GM19463 (cell line): ENCODE measurements at regions not wholly inside any gene's neighbourhood (a gene's known extent, or its start where the extent isn't known, plus 50 kb on each side); places are given as distances from the start of the nearest gene placed in this dataset.
"Not testable (repeated sequence)": the region's sequence is repeated elsewhere in the genome, so short reads cannot be mapped to it uniquely, and the experiment has no call there.

Experiments
- ATAC-seq: cut with Tn5 transposase; IDR thresholded peaks from one replicate; pipeline ENCODE4 v1.9.1; 2021; ENCODE audit warnings: mild to moderate bottlenecking, moderate library complexity; ENCODE audit not compliant: unreplicated experiment

DNA sequence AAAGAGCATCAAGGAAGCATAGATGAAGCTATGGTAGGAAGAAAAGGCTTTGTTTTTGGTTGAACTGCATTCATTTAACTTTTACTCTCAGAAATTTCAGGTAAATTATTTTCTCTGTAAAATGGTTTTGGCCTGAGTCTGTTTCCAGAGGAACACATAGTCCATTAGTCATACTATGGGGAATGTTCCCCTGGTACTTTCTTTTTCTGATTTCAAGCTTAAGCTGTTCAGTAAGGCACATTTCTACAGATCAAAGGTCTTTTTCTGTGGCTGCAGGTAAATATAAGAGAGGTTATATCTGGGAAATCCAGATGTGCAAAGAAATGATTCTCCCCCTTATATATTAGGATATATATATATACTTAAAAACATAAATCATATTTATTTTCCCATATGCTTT, 1744.4 kb upstream of the ADGRL3 start:
- ATAC-seq, result no peak

DNA sequence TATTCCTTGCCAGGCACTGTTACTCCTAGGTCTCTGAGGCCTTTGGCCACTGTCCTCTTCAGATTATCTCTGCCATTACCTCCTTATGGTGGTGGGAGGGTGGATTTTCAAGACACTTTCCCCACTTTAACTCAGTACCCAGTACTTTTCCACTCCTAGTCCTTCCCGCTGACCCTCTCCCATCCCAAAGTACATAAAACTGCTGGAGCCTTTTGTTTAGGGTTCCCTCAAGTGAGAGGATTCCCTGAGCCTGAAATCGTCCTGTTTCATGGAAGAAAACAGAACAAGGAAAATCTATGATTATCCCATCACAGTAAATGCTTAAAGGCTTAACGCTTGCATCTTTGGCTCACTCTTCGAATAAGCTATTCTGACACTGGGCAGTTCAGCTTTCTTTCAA, 1742.5 kb upstream of the ADGRL3 start:
- no peak for ATAC-seq

DNA sequence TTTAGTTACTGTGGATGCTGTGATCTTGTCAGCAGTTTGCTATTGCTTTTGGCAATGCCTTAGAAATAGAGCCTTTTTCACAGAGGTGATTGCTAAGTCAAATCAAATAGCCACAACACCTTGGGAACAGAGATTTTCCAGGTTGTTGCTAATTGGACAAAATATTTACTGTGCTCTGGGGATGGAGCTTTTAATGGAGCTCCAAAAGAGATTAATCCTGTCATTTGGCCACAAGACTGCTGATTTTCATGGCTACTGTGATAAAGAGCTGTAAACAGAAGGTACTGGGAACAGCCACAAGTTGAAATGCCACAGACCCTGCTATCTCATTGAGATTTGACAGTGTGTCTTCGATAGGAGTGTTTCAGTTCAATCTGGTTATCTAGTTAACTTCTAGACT, 1715.2 kb upstream of the ADGRL3 start:
- ATAC-seq, result no peak

DNA sequence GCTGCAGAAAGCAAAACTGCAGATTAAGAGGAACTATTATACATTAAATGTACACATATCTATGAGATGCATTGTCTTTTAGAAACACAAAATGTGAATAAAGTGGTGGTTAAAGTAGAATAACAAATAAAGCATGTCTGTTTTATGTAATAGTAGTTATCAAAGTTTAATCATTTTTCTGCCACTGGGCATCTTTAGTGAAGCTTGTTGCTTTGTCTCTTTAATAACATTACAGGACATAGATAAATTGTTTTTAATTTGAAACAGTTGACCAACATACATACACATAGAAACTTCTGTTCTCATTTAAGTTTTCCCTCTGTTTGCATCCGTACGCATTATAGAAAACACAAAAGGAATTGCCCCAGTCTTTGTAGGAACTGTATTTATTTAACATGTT, 1700.0 kb upstream of the ADGRL3 start:
- no peak for ATAC-seq

DNA sequence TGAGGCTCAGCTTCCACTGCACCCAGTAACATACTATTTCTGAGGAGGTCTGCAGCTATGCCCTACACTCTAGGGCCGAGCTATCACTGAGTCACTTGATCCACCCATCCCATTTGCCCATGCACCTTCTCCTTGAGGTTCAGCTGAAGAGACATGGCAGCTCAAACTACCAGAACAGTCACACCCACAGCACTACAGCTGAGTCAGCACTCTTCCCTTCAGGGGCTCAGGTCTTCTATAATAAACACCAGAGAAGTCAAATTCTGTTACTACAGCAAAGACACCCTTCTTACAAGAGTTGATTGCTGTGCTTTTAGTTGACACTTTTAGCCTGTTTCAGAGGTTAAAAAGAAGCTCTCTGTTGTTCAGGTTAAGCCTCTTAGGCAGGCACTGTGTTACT, 1696.4 kb upstream of the ADGRL3 start:
- no peak for ATAC-seq

DNA sequence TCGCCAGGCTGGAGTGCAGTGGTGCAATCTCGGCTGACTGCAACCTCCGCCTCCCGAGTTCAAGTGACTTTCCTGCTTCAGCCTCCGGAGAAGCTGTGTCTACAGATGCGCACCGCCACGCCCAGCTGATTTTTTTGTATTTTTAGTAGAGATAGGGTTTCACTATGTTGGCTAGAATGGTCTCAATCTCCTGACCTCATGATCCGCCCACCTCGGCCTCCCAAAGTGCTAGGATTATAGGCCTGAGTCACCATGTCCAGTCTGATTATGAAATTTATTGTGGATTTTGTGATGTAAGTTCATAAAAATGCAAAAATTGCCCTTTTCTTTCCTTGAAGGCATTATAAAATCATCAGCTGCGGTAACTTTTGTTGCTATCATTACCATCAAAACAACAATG, 1688.3 kb upstream of the ADGRL3 start:
- ATAC-seq, result not testable (repeated sequence)

DNA sequence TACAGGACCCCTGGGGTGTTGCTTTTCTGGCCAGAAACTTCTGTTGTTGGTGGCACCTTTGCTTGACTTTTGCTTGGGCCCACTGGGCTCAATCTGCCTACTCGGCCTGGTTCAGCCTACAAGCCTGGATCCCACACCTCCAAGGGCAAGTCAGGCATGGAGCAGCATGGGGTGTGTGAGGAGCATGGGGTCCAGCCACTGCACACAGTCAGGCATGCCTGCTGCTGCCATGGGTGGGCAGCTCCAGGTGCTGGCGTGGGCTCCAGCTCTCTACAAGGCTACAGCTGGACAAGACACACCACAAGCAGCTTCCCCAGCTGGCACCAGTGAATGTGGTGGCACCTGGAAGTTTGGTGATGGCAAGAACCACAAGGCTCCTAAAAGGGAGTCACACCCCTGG, 1683.1 kb upstream of the ADGRL3 start:
- no peak for ATAC-seq

DNA sequence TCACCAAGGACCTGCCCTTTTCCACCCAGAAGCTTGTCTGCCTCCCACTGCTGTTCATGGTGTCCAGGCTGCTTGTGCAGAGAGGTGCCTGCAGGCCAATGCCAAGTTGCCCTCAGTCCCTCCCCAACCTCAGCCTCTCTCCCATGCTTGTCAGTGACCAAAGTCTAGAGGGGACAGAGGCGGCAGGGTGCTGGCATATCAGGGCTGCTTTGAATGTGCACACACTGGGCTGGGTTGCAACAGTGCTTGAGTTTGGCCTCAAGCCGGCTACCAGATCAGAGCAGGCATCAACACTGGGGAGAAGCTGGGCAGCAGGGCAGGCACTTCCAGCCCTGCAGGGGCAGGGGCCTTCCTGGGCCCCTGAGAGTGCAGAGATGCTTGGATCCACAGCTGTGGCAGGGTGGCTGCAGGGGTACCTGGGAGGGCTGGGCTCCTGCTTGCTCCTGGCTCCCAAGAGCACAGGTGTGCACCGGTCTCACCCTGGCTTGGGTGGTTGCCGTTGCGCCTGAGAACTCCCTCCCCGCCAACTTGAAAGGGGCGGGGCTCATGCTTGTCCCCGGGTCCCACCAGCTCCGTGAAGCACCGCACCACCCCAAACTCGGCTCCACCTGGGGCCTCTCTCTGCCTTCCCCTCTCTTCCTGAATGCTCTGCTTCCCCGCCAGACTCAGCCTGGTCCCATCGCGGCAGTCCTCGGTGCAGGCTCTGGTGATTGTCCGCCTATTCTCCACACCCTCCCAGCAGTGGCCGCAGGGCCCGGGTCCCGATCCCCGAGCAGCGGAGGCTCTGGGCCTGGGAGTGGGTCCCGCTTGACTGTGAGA, 1681.9 kb upstream of the ADGRL3 start:
- ATAC-seq, result no peak

DNA sequence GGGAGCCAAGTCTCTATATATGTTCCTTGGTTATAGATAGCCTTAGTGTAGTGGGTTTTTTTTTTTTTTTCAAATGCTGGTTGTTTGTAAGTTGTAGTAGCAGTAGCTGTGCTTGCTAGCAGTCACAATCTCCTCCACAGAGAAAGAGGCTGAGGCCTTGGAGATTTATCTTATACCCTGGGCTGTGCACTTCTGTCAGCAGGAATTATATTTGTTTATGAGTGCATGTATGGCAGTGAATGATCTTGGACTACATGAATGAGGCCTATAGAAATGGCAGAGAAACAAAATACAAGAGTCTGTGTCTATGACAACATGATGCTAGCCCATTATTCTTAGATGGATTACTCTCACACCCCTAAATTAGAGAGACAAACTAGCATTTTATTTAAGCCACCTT, 1674.2 kb upstream of the ADGRL3 start:
- ATAC-seq, result no peak

DNA sequence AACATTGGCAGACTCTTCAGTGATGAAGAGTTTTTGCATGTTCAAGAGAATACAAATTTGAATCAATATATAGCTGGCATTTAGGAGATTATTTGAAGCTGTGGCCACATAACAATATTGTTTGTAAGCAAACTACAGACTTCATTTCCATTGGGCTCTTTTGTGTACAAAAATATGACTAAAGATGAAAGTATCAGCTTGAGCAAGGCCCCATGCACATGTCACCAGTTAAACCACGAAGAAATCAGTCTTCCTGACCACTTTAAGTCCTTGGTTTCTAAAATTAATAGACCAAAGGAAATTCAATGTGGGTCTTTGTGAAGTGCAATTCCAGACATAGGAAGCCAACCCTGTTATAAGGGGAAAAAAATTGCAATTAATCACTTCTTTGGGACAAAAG, 1664.6 kb upstream of the ADGRL3 start:
- ATAC-seq, result peak; percentile 63

DNA sequence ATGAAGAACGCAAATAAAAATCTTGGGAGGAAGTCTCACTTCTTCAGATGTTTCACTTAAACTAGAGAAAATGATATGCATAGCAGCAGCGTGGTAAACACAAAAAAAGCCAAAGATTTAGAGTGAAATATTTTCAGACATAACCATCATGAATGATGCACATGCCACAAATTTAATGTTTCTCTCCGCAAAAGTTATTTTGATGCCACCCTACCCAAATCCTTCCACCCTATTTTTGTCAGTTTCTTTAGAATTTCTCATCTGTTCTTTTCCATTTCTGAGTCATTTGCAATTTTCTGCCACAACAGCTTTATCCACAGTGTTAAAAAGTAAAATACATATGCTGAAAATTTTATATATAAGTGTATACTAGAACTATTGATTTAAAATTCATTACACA, 1663.7 kb upstream of the ADGRL3 start:
- no peak for ATAC-seq

DNA sequence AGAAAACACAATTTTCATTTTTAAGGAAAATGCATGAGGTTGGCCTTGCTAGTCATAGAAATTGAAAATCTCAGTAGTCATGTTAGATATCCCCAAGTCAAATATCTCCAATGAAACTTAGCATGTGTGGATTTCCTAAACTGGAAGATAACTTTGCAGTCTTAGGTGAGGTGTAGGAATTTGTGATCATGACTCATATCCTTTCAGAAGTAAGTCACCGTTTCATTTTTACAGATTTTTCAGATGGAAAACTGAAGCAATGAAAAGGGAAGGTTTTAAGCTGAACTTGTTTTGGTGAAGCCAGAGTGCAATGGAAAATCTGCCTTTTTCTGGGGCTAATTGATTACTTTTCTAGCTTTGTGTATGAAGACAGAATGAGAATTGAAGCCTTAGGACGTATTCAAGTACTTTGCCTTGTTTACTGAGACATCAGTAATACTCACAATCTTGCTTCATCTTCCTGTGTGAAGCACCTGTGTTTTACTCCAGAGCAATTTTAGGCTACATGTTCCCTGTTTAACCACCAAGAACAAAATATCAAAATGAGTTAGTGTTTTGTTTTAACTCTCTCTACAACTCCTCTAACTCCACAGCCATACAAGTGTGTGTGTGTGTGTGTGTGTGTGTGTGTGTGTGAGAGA, 1662.8 kb upstream of the ADGRL3 start:
- ATAC-seq, result no peak

DNA sequence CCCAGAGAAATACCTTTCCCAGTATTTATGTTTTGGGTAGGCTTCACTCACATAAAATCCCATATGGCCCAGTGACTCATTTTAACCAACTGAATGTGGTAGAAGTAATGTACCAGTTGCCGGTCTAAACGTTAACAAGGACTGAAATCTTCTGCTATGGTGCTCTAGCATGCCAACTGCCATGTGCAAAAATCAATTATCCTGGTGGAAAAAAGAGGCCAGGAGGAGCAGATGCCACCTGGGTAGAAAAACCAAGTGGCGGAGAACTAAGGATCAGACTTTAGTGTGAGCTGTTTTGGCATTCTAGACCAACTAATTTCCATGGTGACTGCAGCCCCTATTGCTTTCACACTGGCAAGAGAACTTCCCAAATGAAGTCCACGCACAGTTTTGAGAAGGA, 1660.7 kb upstream of the ADGRL3 start:
- ATAC-seq, result no peak

DNA sequence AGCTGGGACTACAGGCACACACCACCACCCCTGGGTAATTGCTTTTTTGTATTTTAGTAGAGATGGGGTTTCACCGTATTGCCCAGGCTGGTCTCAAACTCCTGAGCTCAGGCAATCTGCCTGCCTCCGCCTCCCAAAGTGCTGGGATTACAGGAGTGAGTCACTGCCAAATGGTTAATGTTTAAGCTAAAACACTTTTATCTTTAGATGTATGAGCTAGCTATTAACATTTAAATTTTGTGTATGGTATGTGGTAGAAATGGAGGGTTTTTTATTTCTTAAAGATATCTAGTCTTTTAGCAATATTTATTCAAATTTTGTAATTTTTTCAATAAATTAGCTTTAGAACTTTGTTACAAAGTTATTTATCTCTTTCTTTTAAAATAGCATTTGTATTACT, 1659.8 kb upstream of the ADGRL3 start:
- ATAC-seq, result no peak

DNA sequence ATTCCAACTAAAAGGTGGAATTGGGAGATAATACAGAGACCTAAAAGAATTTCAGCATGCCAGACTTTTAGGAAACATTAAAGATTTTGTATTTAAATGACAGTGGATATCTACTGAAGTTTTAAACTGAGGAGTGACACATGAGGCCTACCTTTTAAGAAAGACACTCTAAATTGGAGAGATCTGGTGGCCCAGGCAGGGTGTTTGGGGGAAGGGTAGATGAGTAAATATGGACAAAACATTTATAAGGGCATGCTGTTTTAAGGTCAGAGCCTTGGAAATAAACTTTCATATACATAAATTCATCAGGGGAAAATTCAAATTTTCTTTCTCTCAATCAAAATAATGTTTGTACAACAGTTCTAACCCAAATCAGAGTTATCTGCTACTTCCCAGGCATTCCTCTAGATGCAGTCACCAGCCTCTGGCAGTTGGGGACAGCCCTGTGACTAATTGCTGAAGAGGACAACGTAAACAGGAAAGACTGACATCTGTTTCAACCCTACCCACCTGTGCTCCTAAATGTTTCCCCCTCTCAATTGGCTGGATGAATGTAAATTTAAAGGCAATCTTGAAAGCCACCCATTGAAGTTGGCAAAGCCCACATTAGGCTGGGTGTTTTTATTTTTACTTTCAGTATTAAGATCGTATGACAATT, 1646.9 kb upstream of the ADGRL3 start:
- ATAC-seq, result peak; percentile 98

DNA sequence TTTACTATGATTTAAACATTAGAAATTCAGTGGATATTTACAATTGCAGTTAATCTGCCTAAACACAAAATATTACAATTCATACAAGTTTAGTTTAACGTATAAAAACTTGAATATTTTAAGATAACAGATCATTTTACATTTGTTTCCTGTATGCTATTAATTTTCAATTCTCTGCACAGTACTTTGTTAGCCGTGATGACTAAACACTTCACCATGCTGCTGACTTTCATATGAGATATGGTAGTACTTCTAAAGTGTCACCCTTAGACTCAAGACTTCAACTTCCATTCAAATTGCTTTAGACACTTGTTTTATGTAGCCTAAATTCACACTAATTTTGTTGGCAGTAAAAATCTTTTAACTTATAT, 1646.4 kb upstream of the ADGRL3 start:
- peak; percentile 54 for ATAC-seq

DNA sequence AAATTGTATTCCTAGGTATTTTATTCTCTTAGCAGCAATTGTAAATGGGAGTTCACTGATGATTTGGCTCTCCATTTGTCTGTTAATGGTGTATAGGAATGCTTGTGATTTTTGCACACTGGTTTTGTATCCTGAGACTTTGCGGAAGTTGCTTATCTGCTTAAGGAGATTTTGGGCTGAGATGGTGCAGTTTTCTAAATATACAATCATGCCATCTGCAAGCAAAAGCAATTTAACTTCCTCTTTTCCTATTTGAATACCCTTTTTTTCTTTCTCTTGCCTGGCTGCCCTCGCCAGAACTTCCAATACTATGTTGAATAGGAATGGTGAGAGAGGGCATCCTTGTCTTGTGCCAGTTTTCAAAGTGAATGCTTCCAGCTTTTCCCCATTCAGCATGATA, 1643.9 kb upstream of the ADGRL3 start:
- ATAC-seq, result not testable (repeated sequence)

DNA sequence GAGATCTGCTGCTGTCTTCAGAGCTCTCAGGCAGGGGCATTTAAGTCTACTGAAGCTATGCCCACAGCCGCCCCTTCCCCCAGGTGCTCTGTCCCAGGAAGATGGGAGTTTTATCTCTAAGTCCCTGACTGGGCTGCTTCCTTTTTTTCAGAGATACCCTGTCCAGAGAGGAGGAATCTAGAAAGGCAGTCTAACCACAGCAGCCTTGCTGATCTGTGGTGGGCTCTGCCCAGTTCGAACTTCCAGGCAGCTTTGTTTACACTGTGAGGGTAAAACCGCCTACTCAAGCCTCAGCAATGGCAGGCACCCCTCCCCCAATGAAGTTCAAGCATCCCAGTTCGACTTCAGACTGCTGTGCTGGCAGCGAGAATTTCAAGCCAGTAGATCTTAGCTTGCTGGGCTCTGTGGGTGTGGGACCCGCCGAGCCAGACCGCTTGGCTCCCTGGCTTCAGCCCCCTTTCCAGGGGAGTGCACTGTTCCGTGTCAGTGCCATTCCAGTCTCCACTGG, 1639.9 kb upstream of the ADGRL3 start:
- not testable (repeated sequence) for ATAC-seq

DNA sequence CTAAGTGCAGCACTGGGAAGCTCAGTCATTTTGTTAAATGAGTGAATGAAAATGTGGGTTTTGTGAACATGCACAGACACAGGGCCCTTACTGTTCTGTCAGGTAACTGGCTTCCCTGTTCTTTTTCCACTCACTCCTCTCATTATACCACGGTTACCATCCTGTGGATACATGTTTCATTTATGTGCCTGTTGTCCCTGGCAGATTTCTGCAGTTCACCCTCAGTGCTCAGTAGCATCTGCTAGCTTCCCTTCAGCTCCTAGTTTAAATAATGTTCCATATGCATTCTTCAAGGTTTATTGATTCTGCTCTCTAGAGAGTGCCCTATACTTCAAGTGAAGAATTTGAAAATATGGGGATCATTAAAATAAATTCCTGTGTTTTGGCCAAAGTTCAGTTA, 1634.3 kb upstream of the ADGRL3 start:
- ATAC-seq, result no peak

DNA sequence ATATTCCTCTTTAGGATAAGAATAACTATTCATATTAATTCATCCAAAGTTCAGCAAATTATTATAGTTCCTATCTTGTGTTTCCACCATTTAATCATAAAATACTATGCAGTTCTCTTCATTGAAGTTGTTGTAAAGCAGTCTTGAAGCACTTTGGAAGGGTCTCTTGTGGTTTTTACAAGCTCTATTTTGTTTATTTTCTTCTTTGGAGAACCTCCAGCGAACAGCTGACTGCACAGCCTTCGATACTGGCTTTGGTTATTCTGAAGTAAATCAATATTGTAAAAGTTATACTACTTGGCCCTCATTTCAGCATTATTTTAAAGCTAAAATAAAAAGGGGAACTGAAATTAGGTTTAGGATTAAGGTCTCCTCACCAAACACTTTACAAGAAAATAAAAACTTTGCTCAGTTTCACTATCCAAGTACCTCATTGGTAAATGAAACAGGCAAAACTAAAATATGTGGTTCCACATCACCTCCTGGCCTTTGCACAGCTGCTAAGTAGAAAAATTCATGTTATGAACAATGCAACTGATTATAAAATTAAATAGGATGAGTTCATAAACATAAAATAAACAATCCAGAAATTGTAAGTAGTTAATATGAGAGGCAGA, 1629.2 kb upstream of the ADGRL3 start:
- peak; percentile 88 for ATAC-seq

DNA sequence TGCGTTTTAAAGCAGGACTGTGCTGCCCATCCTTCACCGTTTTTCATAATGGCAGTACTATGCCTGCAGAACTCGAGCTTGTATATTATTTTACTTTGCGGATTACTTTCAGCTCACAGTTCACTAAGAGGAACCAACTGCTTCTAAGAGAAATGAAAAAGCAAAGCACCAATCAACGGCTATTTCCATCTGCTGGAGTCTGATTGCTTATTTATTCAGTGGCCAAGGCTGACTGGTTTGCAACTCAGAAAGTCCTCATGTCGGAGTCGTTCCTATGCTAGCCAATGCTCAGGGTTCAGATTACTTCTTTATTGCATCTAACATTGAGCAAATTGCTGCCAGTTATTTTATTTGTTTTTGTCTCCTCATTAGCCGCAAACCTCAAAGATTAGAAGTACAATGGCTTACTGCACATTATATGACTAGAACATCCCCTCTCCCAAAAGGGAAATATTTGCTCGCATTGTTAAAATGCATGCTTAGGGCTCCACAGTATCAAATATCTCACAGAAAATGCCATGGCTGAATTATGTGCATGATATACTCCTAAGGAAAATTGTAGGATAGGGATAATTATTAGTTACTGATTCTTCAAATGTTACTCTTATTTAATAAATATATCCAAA, 1628.2 kb upstream of the ADGRL3 start:
- no peak for ATAC-seq
